DND-41 (cell line): ENCODE measurements at regions not wholly inside any gene's neighbourhood (a gene's known extent, or its start where the extent isn't known, plus 50 kb on each side); places are given as distances from the start of the nearest gene placed in this dataset.

Experiments
- EZH2 ChIP-seq: IDR thresholded peaks from 3 replicates; pipeline ENCODE4 v1.6.1; 2012; ENCODE audit warnings: borderline replicate concordance, low read depth, mild to moderate bottlenecking, moderate library complexity, low read length, inconsistent platforms; ENCODE audit not compliant: severe bottlenecking
- TF ChIP-seq, protein P1 (sequence below): IDR thresholded peaks from 2 replicates; pipeline ENCODE4 v1.5.1; 2012; ENCODE audit warnings: borderline replicate concordance, low read length, moderate library complexity, mild to moderate bottlenecking; ENCODE audit not compliant: poor library complexity, severe bottlenecking; ENCODE audit errors: extremely low read depth

- TF ChIP-seq EZH2 = no peak
- TF ChIP-seq, protein P1, sequence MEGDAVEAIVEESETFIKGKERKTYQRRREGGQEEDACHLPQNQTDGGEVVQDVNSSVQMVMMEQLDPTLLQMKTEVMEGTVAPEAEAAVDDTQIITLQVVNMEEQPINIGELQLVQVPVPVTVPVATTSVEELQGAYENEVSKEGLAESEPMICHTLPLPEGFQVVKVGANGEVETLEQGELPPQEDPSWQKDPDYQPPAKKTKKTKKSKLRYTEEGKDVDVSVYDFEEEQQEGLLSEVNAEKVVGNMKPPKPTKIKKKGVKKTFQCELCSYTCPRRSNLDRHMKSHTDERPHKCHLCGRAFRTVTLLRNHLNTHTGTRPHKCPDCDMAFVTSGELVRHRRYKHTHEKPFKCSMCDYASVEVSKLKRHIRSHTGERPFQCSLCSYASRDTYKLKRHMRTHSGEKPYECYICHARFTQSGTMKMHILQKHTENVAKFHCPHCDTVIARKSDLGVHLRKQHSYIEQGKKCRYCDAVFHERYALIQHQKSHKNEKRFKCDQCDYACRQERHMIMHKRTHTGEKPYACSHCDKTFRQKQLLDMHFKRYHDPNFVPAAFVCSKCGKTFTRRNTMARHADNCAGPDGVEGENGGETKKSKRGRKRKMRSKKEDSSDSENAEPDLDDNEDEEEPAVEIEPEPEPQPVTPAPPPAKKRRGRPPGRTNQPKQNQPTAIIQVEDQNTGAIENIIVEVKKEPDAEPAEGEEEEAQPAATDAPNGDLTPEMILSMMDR = peak; percentile 70
Observed at GRCh38 chr9:87324613-87325194, 173.0 kb upstream of the DAPK1 start.
